IPS-20b (cell line): ENCODE measurements at regions not wholly inside any gene's neighbourhood (a gene's known extent, or its start where the extent isn't known, plus 50 kb on each side); places are given as distances from the start of the nearest gene placed in this dataset.

Experiments used
- H3K27ac ChIP-seq: one replicate; pipeline ENCODE4 v1.5.1; 2013; ENCODE audit warnings: low read length
- H3K27me3 ChIP-seq: 2 replicates; pipeline ENCODE4 v1.6.1; 2013; ENCODE audit warnings: mild to moderate bottlenecking, low read length, inconsistent platforms; ENCODE audit not compliant: insufficient read depth
- H3K36me3 ChIP-seq: 2 replicates; pipeline ENCODE4 v1.6.1; 2013; ENCODE audit warnings: low read depth, mild to moderate bottlenecking, inconsistent platforms, low read length, moderate library complexity; ENCODE audit not compliant: insufficient read depth
- H3K4me1 ChIP-seq: 2 replicates; pipeline ENCODE4 v1.6.1; 2013; ENCODE audit warnings: mild to moderate bottlenecking, control low read depth, inconsistent platforms, low read length, moderate library complexity; ENCODE audit not compliant: insufficient read depth
- H3K4me3 ChIP-seq: 2 replicates; pipeline ENCODE4 v1.5.1; 2013; ENCODE audit warnings: mild to moderate bottlenecking, low read length, inconsistent platforms
- H3K9ac ChIP-seq: 2 replicates; pipeline ENCODE4 v1.6.1; 2013; ENCODE audit warnings: low read depth, mild to moderate bottlenecking, inconsistent platforms, low read length, moderate library complexity
- H3K9me3 ChIP-seq: 2 replicates; pipeline ENCODE4 v1.6.1; 2013; ENCODE audit warnings: mild to moderate bottlenecking, low read depth, low read length, inconsistent platforms; ENCODE audit not compliant: insufficient read depth

GRCh38 chr5:168027007-168027406 is 264.4 kb upstream of the WWC1 start:
- no peaks in the 10 kb centered on the region for H3K27me3 ChIP-seq
- no peak overlapping the region for H3K4me3 ChIP-seq
- no peak overlapping the region for H3K9ac ChIP-seq
- no peaks in the 10 kb centered on the region for H3K4me1 ChIP-seq
- H3K9me3 ChIP-seq, result no peaks in the 10 kb centered on the region
- H3K36me3 ChIP-seq, result no peaks in the 10 kb centered on the region
- no peak overlapping the region for H3K27ac ChIP-seq

GRCh38 chr5:168030912-168031311 is 260.5 kb upstream of the WWC1 start:
- Histone ChIP-seq H3K9me3 (no peaks in the 10 kb centered on the region), H3K9ac (no peak overlapping the region), H3K4me3 (no peak overlapping the region), H3K27me3 (no peaks in the 10 kb centered on the region), H3K36me3 (no peaks in the 10 kb centered on the region), H3K27ac (no peak overlapping the region), H3K4me1 (no peaks in the 10 kb centered on the region)

GRCh38 chr5:168031614-168032013 is 259.8 kb upstream of the WWC1 start:
- Histone ChIP-seq H3K9me3 (no peaks in the 10 kb centered on the region), H3K36me3 (no peaks in the 10 kb centered on the region), H3K27ac (no peak overlapping the region), H3K9ac (no peak overlapping the region), H3K4me3 (no peak overlapping the region), H3K4me1 (no peaks in the 10 kb centered on the region), H3K27me3 (no peaks in the 10 kb centered on the region)

DNA sequence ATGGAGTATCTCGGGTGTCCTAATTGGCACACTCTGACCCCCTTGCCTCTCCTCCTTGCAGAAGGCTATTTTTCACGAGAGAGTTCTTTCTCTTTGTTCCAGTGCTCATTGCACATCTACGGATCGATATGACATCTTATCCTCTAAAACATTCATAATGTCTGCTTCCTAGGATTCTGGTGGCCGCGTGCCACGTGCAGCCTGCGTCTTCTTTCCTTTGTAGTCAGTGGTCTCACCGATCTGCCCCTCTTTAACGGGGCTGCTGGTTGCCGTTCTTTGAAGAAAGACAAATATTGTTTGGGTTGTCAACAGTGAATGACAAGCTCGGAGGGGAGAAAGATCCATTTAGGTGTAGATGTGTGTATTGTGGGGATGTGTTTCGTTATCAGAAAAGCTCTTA is 252.4 kb upstream of the WWC1 start:
- H3K27me3 ChIP-seq, result no peaks in the 10 kb centered on the region

GRCh38 chr5:168039566-168040248 is 251.7 kb upstream of the WWC1 start:
- H3K4me1 ChIP-seq, result no peaks in the 10 kb centered on the region
- no peaks in the 10 kb centered on the region for H3K27me3 ChIP-seq
- H3K27ac ChIP-seq, result no peak overlapping the region
- H3K9ac ChIP-seq, result no peak overlapping the region
- H3K4me3 ChIP-seq, result no peak overlapping the region
- H3K36me3 ChIP-seq, result no peaks in the 10 kb centered on the region
- no peaks in the 10 kb centered on the region for H3K9me3 ChIP-seq

More for the DNA sequence above, 252.4 kb upstream of the WWC1 start:
- Histone ChIP-seq H3K27ac (no peak overlapping the region), H3K4me3 (no peak overlapping the region), H3K4me1 (no peaks in the 10 kb centered on the region), H3K36me3 (no peaks in the 10 kb centered on the region), H3K9me3 (no peaks in the 10 kb centered on the region), H3K9ac (no peak overlapping the region)

GRCh38 chr5:168041583-168041982 is 249.9 kb upstream of the WWC1 start:
- H3K4me3 ChIP-seq, result no peak overlapping the region
- peaks cover 3% of the 10 kb centered on the region; the same call in 1 of the 2 replicates for H3K27me3 ChIP-seq
- H3K4me1 ChIP-seq, result peaks cover 3% of the 10 kb centered on the region; the same call in 1 of the 2 replicates
- H3K36me3 ChIP-seq, result no peaks in the 10 kb centered on the region
- no peak overlapping the region for H3K9ac ChIP-seq
- no peaks in the 10 kb centered on the region for H3K9me3 ChIP-seq
- no peak overlapping the region for H3K27ac ChIP-seq

- peaks cover 9% of the 10 kb centered on the region; the same call in 1 of the 2 replicates for H3K4me1 ChIP-seq
- H3K4me3 ChIP-seq, result no peak overlapping the region
- no peaks in the 10 kb centered on the region for H3K36me3 ChIP-seq
- no peak overlapping the region for H3K9ac ChIP-seq
- no peaks in the 10 kb centered on the region for H3K9me3 ChIP-seq
- peaks cover 3% of the 10 kb centered on the region; the same call in 1 of the 2 replicates for H3K27me3 ChIP-seq
- no peak overlapping the region for H3K27ac ChIP-seq
These were observed 249.0 kb upstream of the WWC1 start for GRCh38 chr5:168042284-168043068.

GRCh38 chr5:168046163-168046562 is 245.3 kb upstream of the WWC1 start:
- no peaks in the 10 kb centered on the region for H3K9me3 ChIP-seq
- H3K27ac ChIP-seq, result no peak overlapping the region
- H3K27me3 ChIP-seq, result peaks cover 3% of the 10 kb centered on the region; the same call in 1 of the 2 replicates

DNA sequence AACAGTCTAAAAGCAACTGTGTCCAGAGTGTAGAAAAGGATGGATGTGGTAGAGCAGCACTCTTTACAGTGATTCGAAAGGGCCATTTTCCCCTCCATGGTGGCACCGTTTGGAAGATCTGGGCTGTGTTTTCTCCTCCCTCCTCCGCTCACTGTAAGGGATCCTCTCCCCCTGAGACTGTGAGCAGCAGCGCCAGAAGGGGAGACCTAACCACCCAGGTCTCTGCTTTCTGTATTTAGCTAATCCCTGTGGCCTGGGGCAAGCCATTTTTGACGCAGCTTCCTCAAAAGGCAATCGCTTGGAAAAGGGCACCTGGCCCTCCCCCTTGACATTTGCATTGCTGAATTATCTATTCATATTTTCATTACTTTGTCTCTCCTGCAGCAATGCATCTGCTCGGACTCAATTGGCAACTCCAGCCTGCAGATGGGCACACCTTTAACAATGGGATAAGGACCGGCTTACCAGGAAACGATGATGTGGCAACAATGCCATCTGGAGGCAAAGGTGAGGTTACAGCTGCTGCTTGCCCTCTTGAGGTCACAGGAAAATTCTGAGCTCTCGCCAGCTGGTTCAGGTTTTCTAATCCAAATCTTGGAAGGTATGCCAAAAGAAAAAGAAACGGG is 244.3 kb upstream of the WWC1 start:
- Histone ChIP-seq H3K4me1 (peaks cover 17% of the 10 kb centered on the region; the same call in 1 of the 2 replicates), H3K4me3 (no peak overlapping the region), H3K27ac (no peak overlapping the region), H3K9me3 (no peaks in the 10 kb centered on the region), H3K9ac (no peak overlapping the region), H3K36me3 (no peaks in the 10 kb centered on the region), H3K27me3 (peaks cover 3% of the 10 kb centered on the region; the same call in 1 of the 2 replicates)

More at GRCh38 chr5:168046163-168046562, 245.3 kb upstream of the WWC1 start:
- H3K36me3 ChIP-seq, result no peaks in the 10 kb centered on the region
- H3K4me3 ChIP-seq, result no peak overlapping the region
- H3K9ac ChIP-seq, result no peak overlapping the region
- H3K4me1 ChIP-seq, result peaks cover 17% of the 10 kb centered on the region; the same call in 1 of the 2 replicates

DNA sequence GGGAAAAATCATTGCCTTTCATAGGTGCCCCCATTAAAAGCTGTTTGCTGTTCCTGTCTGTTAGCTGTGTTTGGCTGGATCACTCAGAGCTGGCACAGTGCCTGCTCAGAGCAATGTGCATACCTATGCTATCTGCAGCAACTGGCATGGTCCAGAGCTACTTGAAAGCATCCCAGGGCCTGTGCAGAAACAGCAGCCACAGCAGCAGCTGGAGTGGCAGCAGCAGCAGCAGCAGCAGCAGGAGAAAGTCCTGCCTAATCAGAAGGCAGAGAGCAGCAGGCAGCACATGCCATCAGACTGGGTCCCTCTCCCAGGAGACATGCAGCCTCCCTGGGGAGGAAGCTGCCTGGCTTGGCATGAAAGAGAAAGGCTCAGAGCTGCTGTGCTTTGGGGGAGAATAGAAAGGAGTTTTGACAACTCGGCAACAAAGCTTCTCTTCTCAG is 243.8 kb upstream of the WWC1 start:
- H3K9ac ChIP-seq, result no peak overlapping the region
- no peaks in the 10 kb centered on the region for H3K36me3 ChIP-seq
- peaks cover 3% of the 10 kb centered on the region; the same call in 1 of the 2 replicates for H3K27me3 ChIP-seq
- H3K4me1 ChIP-seq, result peaks cover 17% of the 10 kb centered on the region; the same call in 1 of the 2 replicates
- no peak overlapping the region for H3K4me3 ChIP-seq
- no peaks in the 10 kb centered on the region for H3K9me3 ChIP-seq
- no peak overlapping the region for H3K27ac ChIP-seq

DNA sequence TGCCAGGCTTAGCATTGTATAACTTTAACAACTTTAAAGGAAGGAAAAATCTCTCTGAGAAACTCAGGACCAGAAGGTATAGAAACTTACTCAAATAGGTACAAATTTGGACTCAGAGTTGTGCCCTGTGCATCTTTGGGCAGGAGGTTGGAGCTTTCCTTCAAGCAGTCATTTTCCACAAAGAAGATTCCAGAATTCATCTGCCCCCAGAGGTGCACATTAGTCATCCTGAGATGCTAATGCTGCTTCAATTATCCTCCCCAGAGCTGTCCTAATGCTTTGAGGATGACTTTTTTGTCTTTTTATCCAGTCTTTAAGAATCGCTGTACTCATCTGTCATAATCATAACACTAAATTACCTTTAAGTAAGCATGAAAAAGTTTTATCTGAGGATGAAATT is 243.0 kb upstream of the WWC1 start:
- Histone ChIP-seq H3K27ac (no peak overlapping the region), H3K36me3 (no peaks in the 10 kb centered on the region), H3K4me3 (no peak overlapping the region), H3K9ac (no peak overlapping the region), H3K4me1 (peaks cover 17% of the 10 kb centered on the region; the same call in 1 of the 2 replicates), H3K9me3 (no peaks in the 10 kb centered on the region), H3K27me3 (peaks cover 3% of the 10 kb centered on the region; the same call in 1 of the 2 replicates)
